Stimulated activated CD4-positive, alpha-beta T cell treated with anti-CD3 and anti-CD28 coated beads, Interleukin-1b, Interleukin-23, amount 100 ng/mL, for 1 hour (primary cell): ENCODE measurements at regions not wholly inside any gene's neighbourhood (a gene's known extent, or its start where the extent isn't known, plus 50 kb on each side); places are given as distances from the start of the nearest gene placed in this dataset.

Experiments used
- DNase-seq, 2 donors: peaks; one replicate each; pipeline ENCODE4 v3.0.0-alpha.2; 2020; ENCODE audit warnings: low read depth in 2 of 2

- DNase-seq, result no peak
These were observed 122.3 kb upstream of the RAI14 start for GRCh38 chr5:34533582-34534522.

- no peak for DNase-seq
These were observed 121.5 kb upstream of the RAI14 start for GRCh38 chr5:34534523-34535103.

GRCh38 chr5:34535433-34535832 is 120.7 kb upstream of the RAI14 start:
- no peak for DNase-seq

GRCh38 chr5:34535944-34536623 is 120.0 kb upstream of the RAI14 start:
- no peak for DNase-seq

GRCh38 chr5:34536699-34537098 is 119.4 kb upstream of the RAI14 start:
- DNase-seq, result no peak

GRCh38 chr5:34538026-34538672 is 118.0 kb upstream of the RAI14 start:
- DNase-seq, result no peak

GRCh38 chr5:34539183-34539582 is 116.9 kb upstream of the RAI14 start:
- no peak for DNase-seq

- no peak for DNase-seq
These were observed 115.1 kb upstream of the RAI14 start for GRCh38 chr5:34541067-34541466.

GRCh38 chr5:34542818-34543217 is 113.3 kb upstream of the RAI14 start:
- DNase-seq, result no peak

GRCh38 chr5:34543687-34544086 is 112.4 kb upstream of the RAI14 start:
- no peak for DNase-seq

- no peak for DNase-seq
These were observed 111.7 kb upstream of the RAI14 start for GRCh38 chr5:34544403-34544802.

- no peak for DNase-seq
These were observed 111.0 kb upstream of the RAI14 start for GRCh38 chr5:34545164-34545563.

- DNase-seq, result no peak
These were observed 110.5 kb upstream of the RAI14 start for GRCh38 chr5:34545626-34546025.

- no peak for DNase-seq
These were observed 108.6 kb upstream of the RAI14 start for GRCh38 chr5:34547300-34548085.

GRCh38 chr5:34548086-34548403 is 108.1 kb upstream of the RAI14 start:
- no peak for DNase-seq

GRCh38 chr5:34550247-34550646 is 105.9 kb upstream of the RAI14 start:
- DNase-seq, result no peak

GRCh38 chr5:34550964-34551363 is 105.2 kb upstream of the RAI14 start:
- no peak for DNase-seq

GRCh38 chr5:34551911-34552433 is 104.2 kb upstream of the RAI14 start:
- no peak for DNase-seq

GRCh38 chr5:34552686-34553085 is 103.4 kb upstream of the RAI14 start:
- DNase-seq, result no peak

GRCh38 chr5:34553581-34553980 is 102.5 kb upstream of the RAI14 start:
- no peak for DNase-seq

GRCh38 chr5:34554641-34555040 is 101.5 kb upstream of the RAI14 start:
- no peak for DNase-seq
